HCT116 (cell line): ENCODE measurements at regions not wholly inside any gene's neighbourhood (a gene's known extent, or its start where the extent isn't known, plus 50 kb on each side); places are given as distances from the start of the nearest gene placed in this dataset.

Experiments used
- ATAC-seq: fragments of 200-7000 bp; cut with Tn5 transposase; 2 replicates; pipeline ENCODE4 v1.9.1; 2020; ENCODE audit warnings: mild to moderate bottlenecking, moderate library complexity
- BruUV-seq: library from RNA; stranded (reverse); fragments of 400-500 nt; replicated peaks from 2 replicates; lab custom pipeline; 2021; lab: Mats Ljungman, UMichigan
- CTCF ChIA-PET: fragments of 300-600 bp; sonication (Branson Sonifier 250); formaldehyde crosslinking; loops from one replicate; lab custom pipeline; 2021; ENCODE audit warnings: antibody characterized with exemption; lab: Charles Lee
- POLR2A ChIA-PET: fragments of 300-600, 350-600 bp; sonication (Branson Sonifier 250); formaldehyde crosslinking; loops from one replicate; lab custom pipeline; 2021; ENCODE audit warnings: antibody characterized with exemption; lab: Charles Lee
- RAD21 ChIA-PET, 2 experiments: fragments of 300-600 bp; sonication (Branson Sonifier 250); formaldehyde crosslinking; loops; one replicate each; lab custom pipeline; 2023; ENCODE audit warnings: low total read pairs in 2 of 2; ENCODE audit not compliant: uncharacterized antibody in 2 of 2, unreplicated experiment in 2 of 2, low non-redundant PET in 1 of 2; lab: Charles Lee
- DNase-seq: peaks from one replicate; pipeline ENCODE4 v3.0.0-alpha.2; 2010; ENCODE audit warnings: low read depth, low spot score
- H2AFZ ChIP-seq: fragments of 200-600 bp; shearing (Covaris generic), sonication (generic); 2 replicates; pipeline ENCODE4 v1.6.1; 2017; ENCODE audit warnings: low read depth, mixed run types, mixed read lengths, antibody characterized with exemption, low read length; ENCODE audit not compliant: poor library complexity, severe bottlenecking
- H3K27ac ChIP-seq: 2 replicates; pipeline ENCODE4 v1.5.1; 2012; ENCODE audit warnings: low read depth, low read length
- H3K27me3 ChIP-seq: fragments of 200-600 bp; sonication (generic); 2 replicates; pipeline ENCODE4 v1.6.1; 2016; ENCODE audit warnings: mixed run types, low read length, mixed read lengths; ENCODE audit not compliant: insufficient read depth
- H3K36me3 ChIP-seq, 2 experiments: fragments of 200-500 bp in 1 of 2; fragments of 200-600 bp in 1 of 2; sonication (Bioruptor generic) in 1 of 2; sonication (generic) in 1 of 2; 2 replicates each; pipeline versions ENCODE4 v1.5.1 to v1.6.1; 2014 to 2016; ENCODE audit warnings: low read length in 2 of 2, inconsistent platforms in 1 of 2, mixed read lengths in 1 of 2, mixed run types in 1 of 2; ENCODE audit not compliant: insufficient read depth in 2 of 2, control insufficient read depth in 1 of 2
- H3K4me1 ChIP-seq, 2 experiments: fragments of 200-600 bp in 1 of 2; sonication (generic) in 1 of 2; 2 replicates each; pipeline versions ENCODE4 v1.5.1 to v1.6.1; 2012 to 2017; ENCODE audit warnings: low read length in 2 of 2, inconsistent platforms in 1 of 2, mild to moderate bottlenecking in 1 of 2, mixed read lengths in 1 of 2, mixed run types in 1 of 2, moderate library complexity in 1 of 2; ENCODE audit not compliant: insufficient read depth in 2 of 2, control insufficient read depth in 1 of 2
- H3K4me2 ChIP-seq: fragments of 200-600 bp; sonication (generic); 2 replicates; pipeline ENCODE4 v1.6.1; 2017; ENCODE audit warnings: mixed run types, low read length, mixed read lengths
- H3K4me3 ChIP-seq, 2 experiments: fragments of 200-600 bp in 1 of 2; sonication (generic) in 1 of 2; replicated peaks in 1 of 2; 2 replicates each; pipeline ENCODE4 v1.5.1; 2011 to 2016; ENCODE audit warnings: low read length in 2 of 2, control low read depth in 1 of 2, low read depth in 1 of 2, mild to moderate bottlenecking in 1 of 2, mixed read lengths in 1 of 2, mixed run types in 1 of 2
- H3K79me2 ChIP-seq: fragments of 200-600 bp; sonication (generic); 2 replicates; pipeline ENCODE4 v1.6.1; 2017; ENCODE audit warnings: mild to moderate bottlenecking, mixed run types, low read length, moderate library complexity, mixed read lengths; ENCODE audit not compliant: insufficient read depth
- H3K9ac ChIP-seq: fragments of 200-600 bp; sonication (generic); 2 replicates; pipeline ENCODE4 v1.6.1; 2016; ENCODE audit warnings: low read length, mixed read lengths
- H3K9me2 ChIP-seq: fragments of 200-600 bp; sonication (generic), shearing (Covaris generic); 2 replicates; pipeline ENCODE4 v1.6.1; 2017; ENCODE audit warnings: mixed run types, mild to moderate bottlenecking, moderate library complexity; ENCODE audit not compliant: insufficient read depth
- H3K9me3 ChIP-seq, 2 experiments: fragments of 200-500 bp in 1 of 2; fragments of 200-600 bp in 1 of 2; sonication (Bioruptor generic) in 1 of 2; sonication (generic) in 1 of 2; 2 replicates each; pipeline ENCODE4 v1.6.1; 2014 to 2017; ENCODE audit warnings: low read length in 2 of 2, mixed read lengths in 2 of 2, inconsistent platforms in 1 of 2, low read depth in 1 of 2, mild to moderate bottlenecking in 1 of 2, mixed run types in 1 of 2, moderate library complexity in 1 of 2; ENCODE audit not compliant: control insufficient read depth in 1 of 2, insufficient read depth in 1 of 2
- H4K20me1 ChIP-seq: fragments of 200-600 bp; sonication (generic), shearing (Covaris generic); 2 replicates; pipeline ENCODE4 v1.6.1; 2017; ENCODE audit warnings: mixed run types, mild to moderate bottlenecking, moderate library complexity; ENCODE audit not compliant: insufficient read depth
- CBX3 ChIP-seq: IDR thresholded peaks from 2 replicates; pipeline ENCODE4 v1.6.1; 2012; ENCODE audit warnings: low read depth
- EGR1 ChIP-seq: IDR thresholded peaks from 2 replicates; pipeline ENCODE4 v1.6.1; 2012; ENCODE audit warnings: low read depth
- POLR2A ChIP-seq: IDR thresholded peaks from 2 replicates; pipeline ENCODE4 v1.7.0; 2011; ENCODE audit warnings: borderline replicate concordance; ENCODE audit not compliant: insufficient read depth, insufficient read length; ENCODE audit errors: extremely low read depth
- RAD21 ChIP-seq: IDR thresholded peaks from 2 replicates; pipeline ENCODE4 v1.6.1; 2012; ENCODE audit warnings: low read depth, mild to moderate bottlenecking
- SP1 ChIP-seq: IDR thresholded peaks from 2 replicates; pipeline ENCODE4 v1.6.1; 2012; ENCODE audit warnings: low read depth
- SRF ChIP-seq: IDR thresholded peaks from 2 replicates; pipeline ENCODE4 v1.6.1; 2012; ENCODE audit warnings: low read depth
- TCF7L2 ChIP-seq: IDR thresholded peaks from 2 replicates; pipeline ENCODE4 v1.7.0; 2011; ENCODE audit warnings: borderline replicate concordance, inconsistent platforms; ENCODE audit not compliant: insufficient read depth, insufficient read length; ENCODE audit errors: extremely low read depth
- ZNF274 ChIP-seq: fragments of 200-500 bp; sonication (Bioruptor generic); IDR thresholded peaks from 2 replicates; pipeline ENCODE4 v1.6.1; 2014; ENCODE audit warnings: mild to moderate bottlenecking, low read depth, low read length, inconsistent platforms
- intact Hi-C: fragments of 100-400 bp; cut with micrococcal nuclease; formaldehyde crosslinking; loops from 2 replicates; pipeline ENCODE4 v1.10.0; 2022
- TF ChIP-seq, protein P1 (sequence below): IDR thresholded peaks from 2 replicates; pipeline ENCODE4 v1.6.1; 2012
- TF ChIP-seq, protein P2 (sequence below): IDR thresholded peaks from 2 replicates; pipeline ENCODE4 v1.6.1; 2011; ENCODE audit warnings: mild to moderate bottlenecking, low read length, moderate library complexity; ENCODE audit not compliant: insufficient replicate concordance; ENCODE audit errors: extremely low read depth
- TF ChIP-seq, protein P3 (sequence below): IDR thresholded peaks from 2 replicates; pipeline ENCODE4 v1.6.1; 2012; ENCODE audit warnings: low read depth

DNA sequence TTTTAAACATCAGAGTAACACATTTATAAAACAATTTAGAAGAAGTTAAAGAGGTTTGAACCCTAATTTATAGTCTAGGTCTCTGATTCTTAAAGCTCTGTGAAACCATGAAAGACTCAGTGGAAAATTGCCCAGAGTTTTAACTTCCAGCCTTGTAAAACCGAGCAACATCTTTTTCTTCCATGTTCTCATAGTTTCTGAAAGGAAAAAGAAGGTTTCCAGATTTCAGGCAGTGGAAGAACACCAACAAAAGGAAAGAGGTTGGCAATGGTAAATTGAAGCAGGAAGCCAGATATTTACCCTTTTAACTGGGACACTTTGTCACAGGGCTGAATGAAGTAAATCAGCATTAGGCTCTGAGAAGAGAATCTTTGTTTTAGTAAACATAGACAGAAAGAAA, 1999.3 kb downstream of the MAT2B start:
- intact Hi-C loops = loop anchor here (10.0 kb wide), 1 partner anchor 1540 kb away; no protein-coding TSS in a partner anchor
- POLR2A ChIA-PET = no interaction called here
- no TSS peak for BruUV-seq
- no peaks in the 10 kb centered on the region for H3K27me3 ChIP-seq
- no peaks in the 10 kb centered on the region for H3K79me2 ChIP-seq
- H4K20me1 ChIP-seq = no peaks in the 10 kb centered on the region
- DNase-seq = no peak
- TF ChIP-seq TCF7L2 (no peak), SRF (no peak), POLR2A (no peak), CBX3 (no peak), EGR1 (no peak), ZNF274 (no peak), RAD21 (no peak), SP1 (no peak)
- TF ChIP-seq, protein P1, sequence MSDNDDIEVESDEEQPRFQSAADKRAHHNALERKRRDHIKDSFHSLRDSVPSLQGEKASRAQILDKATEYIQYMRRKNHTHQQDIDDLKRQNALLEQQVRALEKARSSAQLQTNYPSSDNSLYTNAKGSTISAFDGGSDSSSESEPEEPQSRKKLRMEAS = no peak
- TF ChIP-seq, protein P2, sequence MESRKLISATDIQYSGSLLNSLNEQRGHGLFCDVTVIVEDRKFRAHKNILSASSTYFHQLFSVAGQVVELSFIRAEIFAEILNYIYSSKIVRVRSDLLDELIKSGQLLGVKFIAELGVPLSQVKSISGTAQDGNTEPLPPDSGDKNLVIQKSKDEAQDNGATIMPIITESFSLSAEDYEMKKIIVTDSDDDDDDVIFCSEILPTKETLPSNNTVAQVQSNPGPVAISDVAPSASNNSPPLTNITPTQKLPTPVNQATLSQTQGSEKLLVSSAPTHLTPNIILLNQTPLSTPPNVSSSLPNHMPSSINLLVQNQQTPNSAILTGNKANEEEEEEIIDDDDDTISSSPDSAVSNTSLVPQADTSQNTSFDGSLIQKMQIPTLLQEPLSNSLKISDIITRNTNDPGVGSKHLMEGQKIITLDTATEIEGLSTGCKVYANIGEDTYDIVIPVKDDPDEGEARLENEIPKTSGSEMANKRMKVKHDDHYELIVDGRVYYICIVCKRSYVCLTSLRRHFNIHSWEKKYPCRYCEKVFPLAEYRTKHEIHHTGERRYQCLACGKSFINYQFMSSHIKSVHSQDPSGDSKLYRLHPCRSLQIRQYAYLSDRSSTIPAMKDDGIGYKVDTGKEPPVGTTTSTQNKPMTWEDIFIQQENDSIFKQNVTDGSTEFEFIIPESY = no peak
- TF ChIP-seq, protein P3, sequence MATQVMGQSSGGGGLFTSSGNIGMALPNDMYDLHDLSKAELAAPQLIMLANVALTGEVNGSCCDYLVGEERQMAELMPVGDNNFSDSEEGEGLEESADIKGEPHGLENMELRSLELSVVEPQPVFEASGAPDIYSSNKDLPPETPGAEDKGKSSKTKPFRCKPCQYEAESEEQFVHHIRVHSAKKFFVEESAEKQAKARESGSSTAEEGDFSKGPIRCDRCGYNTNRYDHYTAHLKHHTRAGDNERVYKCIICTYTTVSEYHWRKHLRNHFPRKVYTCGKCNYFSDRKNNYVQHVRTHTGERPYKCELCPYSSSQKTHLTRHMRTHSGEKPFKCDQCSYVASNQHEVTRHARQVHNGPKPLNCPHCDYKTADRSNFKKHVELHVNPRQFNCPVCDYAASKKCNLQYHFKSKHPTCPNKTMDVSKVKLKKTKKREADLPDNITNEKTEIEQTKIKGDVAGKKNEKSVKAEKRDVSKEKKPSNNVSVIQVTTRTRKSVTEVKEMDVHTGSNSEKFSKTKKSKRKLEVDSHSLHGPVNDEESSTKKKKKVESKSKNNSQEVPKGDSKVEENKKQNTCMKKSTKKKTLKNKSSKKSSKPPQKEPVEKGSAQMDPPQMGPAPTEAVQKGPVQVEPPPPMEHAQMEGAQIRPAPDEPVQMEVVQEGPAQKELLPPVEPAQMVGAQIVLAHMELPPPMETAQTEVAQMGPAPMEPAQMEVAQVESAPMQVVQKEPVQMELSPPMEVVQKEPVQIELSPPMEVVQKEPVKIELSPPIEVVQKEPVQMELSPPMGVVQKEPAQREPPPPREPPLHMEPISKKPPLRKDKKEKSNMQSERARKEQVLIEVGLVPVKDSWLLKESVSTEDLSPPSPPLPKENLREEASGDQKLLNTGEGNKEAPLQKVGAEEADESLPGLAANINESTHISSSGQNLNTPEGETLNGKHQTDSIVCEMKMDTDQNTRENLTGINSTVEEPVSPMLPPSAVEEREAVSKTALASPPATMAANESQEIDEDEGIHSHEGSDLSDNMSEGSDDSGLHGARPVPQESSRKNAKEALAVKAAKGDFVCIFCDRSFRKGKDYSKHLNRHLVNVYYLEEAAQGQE = no peak
- TF ChIP-seq, all 23 proteins: peak for 0
- H3K4me2 ChIP-seq = no peak overlapping the region
- RAD21 ChIA-PET = no interaction called here
- H3K9me3 ChIP-seq = peaks cover 4 to 19% of the 10 kb centered on the region in 2 experiments; a peak in 2 of 4 replicates
- no peak overlapping the region for H3K27ac ChIP-seq
- H2AFZ ChIP-seq = no peak overlapping the region
- no peak overlapping the region for H3K9ac ChIP-seq
- no peaks in the 10 kb centered on the region for H3K9me2 ChIP-seq
- H3K4me3 ChIP-seq = no peak overlapping the region
- H3K4me1 ChIP-seq = no peaks in the 10 kb centered on the region
- CTCF ChIA-PET = no interaction called here
- ATAC-seq = no peak
- H3K36me3 ChIP-seq = no peaks in the 10 kb centered on the region
